Coronary artery (tissue), 2 donors: ENCODE measurements at regions not wholly inside any gene's neighbourhood (a gene's known extent, or its start where the extent isn't known, plus 50 kb on each side); places are given as distances from the start of the nearest gene placed in this dataset.

Experiments
- DNase-seq: peaks from one replicate; pipeline ENCODE4 v3.0.0-alpha.2; 2017; ENCODE audit warnings: low spot score
- H3K27ac ChIP-seq, 2 donors: fragments of 200-600 bp; sonication (generic); one replicate each; pipeline ENCODE4 v1.5.1; 2016 to 2019
- H3K4me3 ChIP-seq: fragments of 200-600 bp; sonication (generic); 2 replicates; pipeline ENCODE4 v1.5.1; 2016; ENCODE audit warnings: mild to moderate bottlenecking, moderate library complexity
- TF ChIP-seq, protein P1 (sequence below): fragments of 200-600 bp; sonication (generic); IDR thresholded peaks from one replicate; pipeline ENCODE4 v1.5.1; 2019; ENCODE audit warnings: antibody characterized with exemption

DNA sequence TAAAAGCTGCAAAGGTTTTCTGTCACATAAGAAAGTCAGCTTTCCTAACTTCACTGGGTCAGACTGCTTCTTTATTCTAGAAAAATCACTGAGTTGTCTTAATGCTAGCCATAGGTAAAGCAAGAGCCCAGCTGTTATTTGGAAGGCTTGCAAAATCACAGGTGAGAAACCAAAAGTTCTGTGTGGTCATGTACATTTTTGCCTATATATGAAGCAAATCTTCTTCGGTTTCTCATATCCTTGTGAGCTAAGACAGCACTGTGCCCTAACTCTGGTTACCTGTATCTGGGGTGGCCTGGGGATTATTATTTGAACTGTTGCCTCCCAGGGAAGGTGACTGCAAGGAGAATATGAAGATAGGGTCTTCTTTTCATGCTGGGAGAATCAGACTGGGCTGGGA lies 444.9 kb upstream of the CLINT1 start:
- H3K4me3 ChIP-seq = no peak overlapping the region
- no peak for DNase-seq
- no peak overlapping the region for H3K27ac ChIP-seq
- TF ChIP-seq, protein P1, sequence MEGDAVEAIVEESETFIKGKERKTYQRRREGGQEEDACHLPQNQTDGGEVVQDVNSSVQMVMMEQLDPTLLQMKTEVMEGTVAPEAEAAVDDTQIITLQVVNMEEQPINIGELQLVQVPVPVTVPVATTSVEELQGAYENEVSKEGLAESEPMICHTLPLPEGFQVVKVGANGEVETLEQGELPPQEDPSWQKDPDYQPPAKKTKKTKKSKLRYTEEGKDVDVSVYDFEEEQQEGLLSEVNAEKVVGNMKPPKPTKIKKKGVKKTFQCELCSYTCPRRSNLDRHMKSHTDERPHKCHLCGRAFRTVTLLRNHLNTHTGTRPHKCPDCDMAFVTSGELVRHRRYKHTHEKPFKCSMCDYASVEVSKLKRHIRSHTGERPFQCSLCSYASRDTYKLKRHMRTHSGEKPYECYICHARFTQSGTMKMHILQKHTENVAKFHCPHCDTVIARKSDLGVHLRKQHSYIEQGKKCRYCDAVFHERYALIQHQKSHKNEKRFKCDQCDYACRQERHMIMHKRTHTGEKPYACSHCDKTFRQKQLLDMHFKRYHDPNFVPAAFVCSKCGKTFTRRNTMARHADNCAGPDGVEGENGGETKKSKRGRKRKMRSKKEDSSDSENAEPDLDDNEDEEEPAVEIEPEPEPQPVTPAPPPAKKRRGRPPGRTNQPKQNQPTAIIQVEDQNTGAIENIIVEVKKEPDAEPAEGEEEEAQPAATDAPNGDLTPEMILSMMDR = no peak

DNA sequence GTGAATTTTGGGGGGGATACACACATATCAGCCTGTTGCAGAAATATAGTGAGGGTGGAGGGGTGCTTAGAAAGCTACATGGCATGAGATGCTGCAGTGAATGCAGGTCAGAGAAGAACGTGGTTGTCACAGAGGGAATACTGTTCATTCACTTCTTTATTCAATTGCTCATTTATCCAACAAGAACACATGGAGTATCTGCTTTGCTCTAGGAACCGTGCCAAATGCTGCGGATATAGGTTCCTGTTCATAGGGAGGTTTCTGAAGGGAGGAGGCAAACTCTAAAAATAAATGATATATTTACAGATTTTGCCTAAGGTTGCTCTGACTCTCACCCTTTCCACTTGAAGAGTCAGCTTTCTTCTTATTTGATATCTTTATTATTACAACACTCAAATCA lies 444.3 kb upstream of the CLINT1 start:
- Histone ChIP-seq H3K27ac (no peak overlapping the region), H3K4me3 (no peak overlapping the region)
- TF ChIP-seq, protein P1 = no peak
- DNase-seq = no peak

DNA sequence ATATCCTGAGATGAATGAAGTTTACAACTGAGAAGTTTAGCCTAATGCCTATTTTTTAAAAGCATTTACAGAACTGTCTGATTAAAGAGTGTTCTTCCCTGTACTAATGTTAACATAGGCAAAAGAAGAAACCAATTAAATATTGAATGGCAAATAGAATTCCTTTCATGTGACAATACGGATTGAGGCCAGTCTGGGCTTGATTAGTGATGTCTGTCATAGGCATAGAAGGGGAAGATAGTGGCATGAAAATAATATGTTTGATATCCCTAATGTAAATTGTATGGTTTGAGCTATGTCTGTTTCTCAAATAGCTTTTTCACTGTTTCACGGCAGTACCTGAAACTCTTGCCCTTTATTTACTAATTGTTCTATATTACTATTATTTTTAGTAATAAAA lies 443.1 kb upstream of the CLINT1 start:
- Histone ChIP-seq H3K4me3 (no peak overlapping the region), H3K27ac (no peak overlapping the region)
- TF ChIP-seq, protein P1 = no peak
- DNase-seq = no peak

- Histone ChIP-seq H3K4me3 (no peak overlapping the region), H3K27ac (no peak overlapping the region)
- TF ChIP-seq, protein P1 = no peak
- no peak for DNase-seq
Observed at GRCh38 chr5:158301186-158301585, 442.2 kb upstream of the CLINT1 start.

GRCh38 chr5:158300256-158300655 lies 441.3 kb upstream of the CLINT1 start:
- TF ChIP-seq, protein P1 = no peak

GRCh38 chr5:158297002-158297527 lies 438.1 kb upstream of the CLINT1 start:
- no peak for DNase-seq
- no peak overlapping the region for H3K27ac ChIP-seq
- TF ChIP-seq, protein P1 = no peak
- H3K4me3 ChIP-seq = no peak overlapping the region

More at GRCh38 chr5:158300256-158300655, 441.3 kb upstream of the CLINT1 start:
- no peak for DNase-seq
- H3K4me3 ChIP-seq = no peak overlapping the region
- no peak overlapping the region for H3K27ac ChIP-seq

DNA sequence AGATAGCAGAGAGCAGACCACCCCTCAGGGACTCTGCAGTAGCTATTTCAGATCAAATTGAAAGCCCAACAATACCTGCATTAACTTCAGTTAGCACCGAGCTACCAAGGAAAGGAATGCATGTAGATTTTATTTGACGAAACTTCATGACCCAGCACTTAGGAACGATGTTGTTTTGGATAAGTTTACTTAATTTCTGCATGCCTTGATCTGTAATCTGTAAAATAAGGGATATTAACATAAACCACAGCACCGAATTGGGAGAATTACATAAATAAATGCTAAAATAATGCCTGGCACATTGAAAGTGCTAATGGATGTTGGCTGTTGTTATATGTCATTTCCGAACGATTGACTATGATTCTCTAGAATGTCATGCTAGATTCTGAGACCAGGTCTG lies 435.8 kb upstream of the CLINT1 start:
- no peak for DNase-seq
- TF ChIP-seq, protein P1 = no peak

More for the DNA sequence above, 435.8 kb upstream of the CLINT1 start:
- no peak overlapping the region for H3K27ac ChIP-seq
- H3K4me3 ChIP-seq = no peak overlapping the region
